ENCODE measurements at regions not wholly inside any gene's neighbourhood (a gene's known extent, or its start where the extent isn't known, plus 50 kb on each side); places are given as distances from the start of the nearest gene placed in this dataset.
A peak's percentile ranks its signal among the peaks of the same experiment; 100 is the strongest.

DNA sequence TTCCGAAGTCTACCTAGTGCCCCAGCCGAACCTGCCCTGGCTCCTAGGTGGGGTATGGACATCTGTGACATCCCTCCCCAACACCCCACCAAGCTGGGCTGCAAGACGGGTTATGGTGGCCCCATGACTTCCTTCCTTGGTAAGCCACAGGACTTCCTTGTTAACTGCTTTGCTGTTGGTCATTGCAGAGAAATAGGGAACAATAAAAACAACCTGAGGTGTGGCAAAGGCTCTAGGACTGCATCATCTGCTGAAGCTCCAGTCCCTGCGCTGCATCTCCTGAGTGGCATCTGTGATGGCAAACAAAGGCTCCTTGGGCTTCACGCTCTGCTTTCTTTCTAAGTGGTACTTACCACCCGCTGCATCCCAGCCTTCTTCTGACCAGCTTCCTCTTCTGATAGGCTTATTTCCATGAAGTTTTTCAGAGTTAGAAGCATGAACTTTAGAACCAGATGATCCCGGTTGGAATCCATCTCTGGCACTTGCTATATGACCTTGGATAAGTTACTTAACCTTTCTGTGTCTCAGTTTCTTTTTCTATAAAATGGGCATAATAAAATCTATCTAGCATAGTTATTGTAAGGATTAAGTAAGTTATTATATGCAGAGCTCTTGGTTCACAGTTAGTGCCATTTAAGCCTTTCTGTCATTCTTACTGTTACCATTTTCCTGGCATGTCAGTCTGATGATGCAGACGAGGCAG lies 216.8 kb downstream of the RPS24 start:
- DNase-seq: peak in 1 of 5 donors; percentile 51

DNA sequence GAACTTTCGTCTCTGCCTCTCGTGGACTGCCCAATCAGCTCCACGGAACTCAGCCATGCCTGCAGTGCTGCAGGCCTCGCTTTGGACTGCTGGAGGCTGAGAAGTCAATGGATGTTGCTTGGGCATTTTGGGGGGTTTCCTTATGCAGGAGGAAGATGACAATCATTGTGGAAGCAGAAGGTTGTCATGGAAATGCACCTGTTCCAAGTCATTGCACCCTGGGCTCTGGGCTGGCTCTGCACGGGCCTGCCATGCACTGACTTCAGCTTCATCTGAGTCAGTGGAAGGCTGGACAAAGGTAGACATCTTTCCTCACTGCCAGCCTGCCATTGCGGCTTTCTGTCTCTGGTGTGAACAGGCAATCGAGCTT lies 217.3 kb downstream of the RPS24 start:
- no peak for DNase-seq

GRCh38 chr10:78252286-78252685 lies 218.6 kb downstream of the RPS24 start:
- DNase-seq: no peak

DNA sequence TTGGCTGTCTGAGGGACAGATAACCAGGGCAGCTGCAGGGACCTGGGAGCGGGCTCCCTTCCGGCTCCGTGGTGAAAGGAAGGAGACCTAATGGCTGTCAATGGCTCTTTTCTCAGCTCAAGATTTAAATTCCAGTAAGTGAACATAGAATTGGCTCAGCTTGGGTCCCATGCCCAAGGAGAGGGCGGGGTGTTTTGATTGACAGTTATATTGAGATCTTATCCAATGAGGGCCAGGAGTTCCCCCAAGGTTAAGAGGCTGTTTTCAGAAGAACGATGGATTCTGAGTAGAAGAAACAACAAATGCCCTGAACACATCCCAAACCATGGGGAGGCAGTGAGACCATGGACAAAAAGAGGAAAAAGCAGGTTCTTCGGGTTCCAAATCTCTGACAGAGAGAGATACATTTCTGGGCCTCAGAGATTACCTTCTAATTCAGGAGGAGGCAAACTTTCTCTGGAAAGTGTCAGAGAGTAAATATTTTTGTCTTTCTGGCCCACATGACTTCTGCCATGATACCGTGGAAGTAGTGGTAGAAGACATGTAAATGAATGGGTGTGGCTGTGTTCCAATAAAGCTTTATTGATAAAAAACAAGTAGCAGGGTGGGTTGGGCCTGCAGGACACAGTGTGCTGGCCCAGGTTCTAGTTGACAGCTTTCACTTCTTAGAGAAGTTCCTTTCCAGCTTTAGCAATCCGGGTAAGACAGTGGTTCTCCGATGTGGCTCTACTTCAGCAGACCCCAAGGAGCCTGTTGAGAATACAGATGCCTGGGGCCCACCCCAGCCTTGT lies 219.6 kb downstream of the RPS24 start:
- no peak for DNase-seq

- DNase-seq: no peak
These were observed 220.3 kb downstream of the RPS24 start for GRCh38 chr10:78254013-78254412.

GRCh38 chr10:78255214-78255613 lies 221.6 kb downstream of the RPS24 start:
- DNase-seq: no peak

- DNase-seq: no peak
These were observed 222.4 kb downstream of the RPS24 start for GRCh38 chr10:78255796-78256638.

DNA sequence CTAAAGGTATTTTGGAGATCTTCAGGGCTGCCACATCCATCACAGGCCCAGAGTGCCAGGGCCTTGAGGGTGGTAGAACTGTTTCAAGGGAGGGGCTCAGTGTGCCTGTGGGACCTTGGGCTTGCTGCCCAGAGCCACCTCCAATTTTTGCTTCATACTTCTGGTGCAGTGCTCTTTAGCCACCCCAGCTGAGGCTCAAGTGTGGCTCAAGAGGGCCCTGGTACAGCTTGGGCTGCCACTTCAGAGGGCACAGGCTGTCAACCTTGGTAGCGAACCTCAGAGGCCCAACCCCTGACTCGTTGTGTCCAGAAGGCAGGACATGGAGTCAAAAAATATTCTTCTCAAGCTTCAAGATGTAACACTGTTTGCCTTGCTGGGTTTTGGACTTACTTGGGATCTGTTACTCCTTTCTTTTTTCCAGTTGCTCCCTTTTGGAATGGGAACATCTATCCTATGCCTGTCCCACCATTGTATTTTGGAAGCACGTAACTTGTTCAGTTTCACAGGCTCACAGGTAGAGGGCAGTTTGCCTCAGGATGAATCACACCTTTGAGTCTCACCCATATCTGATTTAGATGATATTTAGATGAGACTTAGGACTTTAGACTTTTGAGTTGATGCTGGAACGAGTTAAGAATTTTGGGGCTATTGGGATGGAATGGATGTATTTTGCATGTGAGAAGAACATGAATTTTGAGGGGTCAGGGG lies 224.8 kb downstream of the RPS24 start:
- DNase-seq: no peak

DNA sequence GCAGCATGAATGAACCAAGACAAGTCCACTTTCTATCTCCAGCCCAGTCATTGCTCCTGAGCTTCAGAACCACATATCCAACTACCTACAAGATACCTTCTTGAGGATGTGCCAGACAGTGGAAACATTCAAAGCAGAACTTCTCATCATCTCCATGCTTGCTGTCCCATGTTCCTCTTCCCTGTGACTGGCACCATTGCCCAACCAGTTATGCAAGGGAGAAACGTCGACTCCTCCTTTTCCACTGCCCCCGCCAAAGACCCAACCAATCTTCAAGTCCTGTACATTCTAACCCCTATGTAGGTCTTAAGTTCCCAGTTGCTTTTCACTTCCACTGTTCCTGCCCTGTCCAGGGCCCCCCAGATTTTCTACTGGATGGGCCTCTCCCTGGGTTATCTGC lies 225.7 kb downstream of the RPS24 start:
- DNase-seq: no peak

GRCh38 chr10:78260141-78260540 lies 226.5 kb downstream of the RPS24 start:
- no peak for DNase-seq

GRCh38 chr10:78260680-78261079 lies 227.0 kb downstream of the RPS24 start:
- DNase-seq: no peak

- no peak for DNase-seq
These were observed 227.6 kb downstream of the RPS24 start for GRCh38 chr10:78261291-78261690.

DNA sequence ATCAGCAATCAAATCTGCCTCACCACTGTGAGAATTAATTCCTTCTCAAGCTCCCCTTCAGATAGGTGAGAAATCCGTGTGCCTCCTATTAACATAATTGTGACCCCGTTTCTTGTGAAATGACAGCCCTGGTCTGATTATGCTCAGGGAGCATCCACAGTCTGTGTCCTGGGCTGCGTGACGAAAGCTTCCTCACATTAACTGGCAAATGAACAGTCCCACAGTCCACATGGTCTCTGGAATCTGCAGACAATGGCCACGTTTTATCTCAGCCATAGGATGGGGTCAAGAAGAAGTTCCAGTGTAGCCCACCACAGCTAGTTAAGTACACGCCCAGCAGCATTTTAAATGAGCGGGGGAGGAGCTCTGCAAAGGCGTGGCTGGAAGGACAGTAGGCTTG lies 229.2 kb downstream of the RPS24 start:
- DNase-seq: no peak

GRCh38 chr10:78263521-78263988 lies 229.9 kb downstream of the RPS24 start:
- DNase-seq: no peak

- DNase-seq: no peak
These were observed 230.7 kb downstream of the RPS24 start for GRCh38 chr10:78264361-78264760.

DNA sequence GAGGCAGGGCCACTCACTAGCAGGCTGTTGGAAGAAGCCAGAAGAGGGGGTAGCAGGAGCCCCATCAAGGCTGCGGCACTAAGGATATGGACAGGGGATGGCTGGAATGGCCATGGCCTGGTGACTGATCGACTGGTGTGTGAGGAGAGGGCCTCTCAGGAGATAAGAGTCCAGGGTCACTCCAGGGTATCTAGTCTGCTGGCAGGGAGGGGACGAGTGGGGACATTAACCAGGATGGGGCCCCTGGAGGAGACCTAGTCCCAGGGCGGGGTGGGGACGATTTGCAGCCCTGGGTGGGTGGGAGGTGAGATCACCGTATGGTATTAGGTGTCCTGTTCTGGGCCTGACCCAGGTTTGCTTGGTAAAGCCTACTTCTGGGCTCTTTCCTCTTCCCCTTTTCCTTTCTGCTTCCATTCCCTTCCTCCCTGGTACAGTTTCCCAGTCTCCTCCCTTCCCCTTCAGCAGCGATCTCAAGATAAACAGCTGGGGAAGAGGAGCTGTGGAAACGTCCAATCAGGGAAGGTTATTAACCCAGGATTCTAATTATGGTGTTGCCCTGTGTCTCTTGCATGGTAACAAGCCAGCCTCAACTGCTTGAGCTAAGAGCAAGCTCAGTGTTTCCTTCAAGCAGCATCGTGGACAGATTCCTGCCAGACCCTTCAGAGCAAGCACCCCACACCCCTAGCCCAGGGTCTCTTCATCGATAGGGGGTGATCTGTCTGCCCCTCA lies 233.2 kb downstream of the RPS24 start:
- no peak for DNase-seq

GRCh38 chr10:78267598-78267997 lies 233.9 kb downstream of the RPS24 start:
- no peak for DNase-seq

DNA sequence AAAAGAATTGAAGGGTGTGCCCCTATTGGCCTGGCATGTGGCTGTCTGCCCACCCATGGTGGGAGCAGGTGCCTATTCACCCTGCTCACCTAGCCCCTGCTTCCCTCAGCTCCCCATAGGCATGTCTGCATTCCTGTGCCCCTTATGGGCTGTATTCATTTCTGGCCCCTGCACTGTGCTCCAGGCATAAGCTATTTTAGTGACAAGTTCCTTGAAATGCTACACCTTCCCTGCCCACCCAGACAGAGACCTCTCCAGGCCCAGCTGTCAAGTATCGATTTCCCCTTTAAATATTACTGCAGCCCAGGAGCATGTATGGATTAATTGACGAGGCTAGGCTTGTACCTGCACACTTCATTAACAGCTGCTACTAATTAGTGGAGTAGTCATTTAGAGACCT lies 235.4 kb downstream of the RPS24 start:
- DNase-seq: no peak

DNA sequence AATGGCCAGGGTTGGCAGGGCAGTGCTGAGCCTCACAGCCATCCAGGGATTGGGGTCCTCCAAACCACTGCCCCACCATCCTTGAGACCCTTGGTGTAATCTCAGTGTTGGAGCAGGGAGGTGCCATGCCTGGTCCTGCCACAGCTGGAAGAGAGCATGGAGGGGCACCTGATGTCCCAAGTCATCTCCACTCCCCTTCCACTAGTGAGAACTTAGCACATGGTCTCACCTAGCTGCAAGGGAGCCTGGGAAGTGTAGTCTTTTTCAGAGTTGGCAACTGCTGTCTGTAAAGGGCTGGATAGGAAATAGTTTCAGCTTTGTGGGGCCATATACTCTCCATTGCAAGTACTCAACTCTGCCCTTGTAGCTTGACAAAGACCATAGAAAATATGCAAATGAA lies 238.7 kb downstream of the RPS24 start:
- DNase-seq: no peak

DNA sequence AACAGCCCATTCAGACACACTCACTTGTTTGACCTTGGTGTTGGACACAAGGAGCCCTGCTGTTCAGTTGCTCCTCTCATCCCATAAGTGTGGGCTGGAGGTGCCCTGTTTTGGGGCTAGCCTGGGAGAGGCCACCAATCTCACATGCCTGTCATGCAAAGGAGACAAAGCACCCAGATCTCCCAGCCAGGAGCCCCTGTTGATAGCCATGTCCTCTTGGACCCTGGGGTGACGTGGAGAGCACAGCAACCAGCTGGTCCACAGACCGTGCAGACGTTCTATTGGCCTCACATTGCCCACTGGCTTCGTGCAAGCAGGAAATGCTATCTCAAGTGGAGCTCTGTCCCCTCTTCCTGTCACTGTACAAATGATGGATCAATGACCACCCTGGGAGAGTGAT lies 240.8 kb downstream of the RPS24 start:
- no peak for DNase-seq

DNA sequence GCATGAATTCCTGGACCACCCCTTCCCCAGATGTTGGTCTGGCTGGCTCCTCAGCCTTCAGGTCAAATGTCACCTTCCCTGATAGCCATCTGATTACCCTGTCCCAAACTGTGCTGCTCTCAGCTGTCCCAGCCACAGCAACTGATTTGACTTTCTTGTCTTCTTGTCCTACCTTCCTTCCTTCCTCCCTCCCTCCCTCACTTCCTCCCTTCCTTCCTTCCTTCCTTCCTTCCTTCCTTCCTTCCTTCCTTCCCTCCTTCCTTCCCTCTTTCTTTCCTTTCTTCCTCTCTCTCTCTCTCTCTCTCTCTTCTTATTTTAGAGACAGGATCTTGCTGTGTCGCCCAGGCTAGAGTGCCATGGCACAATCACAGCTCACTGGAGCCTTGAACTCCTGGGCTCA lies 242.5 kb downstream of the RPS24 start:
- no peak for DNase-seq
